Thyroid gland (tissue), 4 donors: ENCODE measurements at regions not wholly inside any gene's neighbourhood (a gene's known extent, or its start where the extent isn't known, plus 50 kb on each side); places are given as distances from the start of the nearest gene placed in this dataset.

Experiments used
- POLR2A ChIP-seq, 2 donors: fragments of 450-650 bp; IDR thresholded peaks; one replicate each; pipeline ENCODE4 v1.6.1; 2017; ENCODE audit warnings: antibody characterized with exemption in 2 of 2, mild to moderate bottlenecking in 2 of 2, moderate library complexity in 1 of 2
- TF ChIP-seq, protein P1 (sequence below), 6 experiments: fragments of 200-600 bp in 3 of 6; fragments of 450-650 bp in 3 of 6; sonication (generic) in 3 of 6; IDR thresholded peaks; one replicate each; pipeline ENCODE4 v1.5.1; 2016 to 2019; ENCODE audit warnings: antibody characterized with exemption in 6 of 6, mild to moderate bottlenecking in 2 of 6, inconsistent platforms in 1 of 6, moderate library complexity in 1 of 6

DNA sequence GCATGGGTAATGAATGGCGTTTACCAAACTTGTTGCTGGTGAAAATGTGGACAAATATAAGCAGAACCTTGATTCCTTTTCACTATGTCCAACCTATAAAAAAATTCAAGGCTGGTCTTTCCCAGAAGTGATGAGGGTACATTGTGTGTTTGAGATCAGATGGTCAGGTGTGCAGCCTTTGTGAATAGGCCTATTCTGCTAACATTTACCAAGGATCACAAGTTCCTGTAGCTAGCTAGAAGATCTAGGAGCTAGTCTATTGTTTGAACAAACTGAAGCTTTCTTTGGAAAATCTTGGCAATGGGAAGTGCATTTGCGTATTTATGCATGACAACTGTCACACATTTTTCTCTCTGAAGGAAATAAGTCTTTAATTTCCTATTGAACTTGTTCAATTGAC lies 489.6 kb downstream of the KLF5 start:
- TF ChIP-seq POLR2A (IDR thresholded peaks at IDR 0.05): no peak
- TF ChIP-seq, protein P1, sequence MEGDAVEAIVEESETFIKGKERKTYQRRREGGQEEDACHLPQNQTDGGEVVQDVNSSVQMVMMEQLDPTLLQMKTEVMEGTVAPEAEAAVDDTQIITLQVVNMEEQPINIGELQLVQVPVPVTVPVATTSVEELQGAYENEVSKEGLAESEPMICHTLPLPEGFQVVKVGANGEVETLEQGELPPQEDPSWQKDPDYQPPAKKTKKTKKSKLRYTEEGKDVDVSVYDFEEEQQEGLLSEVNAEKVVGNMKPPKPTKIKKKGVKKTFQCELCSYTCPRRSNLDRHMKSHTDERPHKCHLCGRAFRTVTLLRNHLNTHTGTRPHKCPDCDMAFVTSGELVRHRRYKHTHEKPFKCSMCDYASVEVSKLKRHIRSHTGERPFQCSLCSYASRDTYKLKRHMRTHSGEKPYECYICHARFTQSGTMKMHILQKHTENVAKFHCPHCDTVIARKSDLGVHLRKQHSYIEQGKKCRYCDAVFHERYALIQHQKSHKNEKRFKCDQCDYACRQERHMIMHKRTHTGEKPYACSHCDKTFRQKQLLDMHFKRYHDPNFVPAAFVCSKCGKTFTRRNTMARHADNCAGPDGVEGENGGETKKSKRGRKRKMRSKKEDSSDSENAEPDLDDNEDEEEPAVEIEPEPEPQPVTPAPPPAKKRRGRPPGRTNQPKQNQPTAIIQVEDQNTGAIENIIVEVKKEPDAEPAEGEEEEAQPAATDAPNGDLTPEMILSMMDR (IDR thresholded peaks at IDR 0.05): no peak
